HT-29 (cell line): ENCODE measurements at regions not wholly inside any gene's neighbourhood (a gene's known extent, or its start where the extent isn't known, plus 50 kb on each side); places are given as distances from the start of the nearest gene placed in this dataset.
"Not testable (repeated sequence)": the region's sequence is repeated elsewhere in the genome, so short reads cannot be mapped to it uniquely, and the experiment has no call there.

Source experiments
- DNase-seq: peaks from one replicate; pipeline ENCODE4 v3.0.0-alpha.2; 2015; ENCODE audit warnings: low spot score

GRCh38 chr10:2891073-2891769 lies 176.1 kb upstream of the PFKP start:
- no peak for DNase-seq

GRCh38 chr10:2890093-2890492 lies 177.3 kb upstream of the PFKP start:
- DNase-seq: no peak

GRCh38 chr10:2888403-2889004 lies 178.8 kb upstream of the PFKP start:
- DNase-seq: no peak

- DNase-seq: no peak
Observed at GRCh38 chr10:2887391-2888070, 179.8 kb upstream of the PFKP start.

- no peak for DNase-seq
Observed at GRCh38 chr10:2886662-2887061, 180.7 kb upstream of the PFKP start.

- DNase-seq: no peak
Observed at GRCh38 chr10:2885288-2886278, 181.8 kb upstream of the PFKP start.

- not testable (repeated sequence) for DNase-seq
Observed at GRCh38 chr10:2883983-2884540, 183.3 kb upstream of the PFKP start.

- no peak for DNase-seq
Observed at GRCh38 chr10:2883238-2883637, 184.1 kb upstream of the PFKP start.

GRCh38 chr10:2882628-2883027 lies 184.7 kb upstream of the PFKP start:
- DNase-seq: no peak

- no peak for DNase-seq
Observed at GRCh38 chr10:2881720-2882620, 185.4 kb upstream of the PFKP start.

GRCh38 chr10:2880050-2880449 lies 187.3 kb upstream of the PFKP start:
- not testable (repeated sequence) for DNase-seq

GRCh38 chr10:2878818-2879217 lies 188.5 kb upstream of the PFKP start:
- no peak for DNase-seq

GRCh38 chr10:2876032-2876431 lies 191.3 kb upstream of the PFKP start:
- no peak for DNase-seq

GRCh38 chr10:2874963-2875362 lies 192.4 kb upstream of the PFKP start:
- no peak for DNase-seq

- DNase-seq: no peak
Observed at GRCh38 chr10:2873769-2874168, 193.6 kb upstream of the PFKP start.

GRCh38 chr10:2871673-2872219 lies 195.6 kb upstream of the PFKP start:
- no peak for DNase-seq

GRCh38 chr10:2870654-2871053 lies 196.7 kb upstream of the PFKP start:
- no peak for DNase-seq

GRCh38 chr10:2867788-2868299 lies 199.5 kb upstream of the PFKP start:
- DNase-seq: no peak

GRCh38 chr10:2866569-2866968 lies 200.8 kb upstream of the PFKP start:
- no peak for DNase-seq
